Retina (tissue), 1 donor: ENCODE measurements at regions not wholly inside any gene's neighbourhood (a gene's known extent, or its start where the extent isn't known, plus 50 kb on each side); places are given as distances from the start of the nearest gene placed in this dataset.
"Not testable (repeated sequence)": the region's sequence is repeated elsewhere in the genome, so short reads cannot be mapped to it uniquely, and the experiment has no call there.

Experiments used
- DNase-seq: peaks from one replicate; pipeline ENCODE4 v3.0.0-alpha.2; 2016

DNA sequence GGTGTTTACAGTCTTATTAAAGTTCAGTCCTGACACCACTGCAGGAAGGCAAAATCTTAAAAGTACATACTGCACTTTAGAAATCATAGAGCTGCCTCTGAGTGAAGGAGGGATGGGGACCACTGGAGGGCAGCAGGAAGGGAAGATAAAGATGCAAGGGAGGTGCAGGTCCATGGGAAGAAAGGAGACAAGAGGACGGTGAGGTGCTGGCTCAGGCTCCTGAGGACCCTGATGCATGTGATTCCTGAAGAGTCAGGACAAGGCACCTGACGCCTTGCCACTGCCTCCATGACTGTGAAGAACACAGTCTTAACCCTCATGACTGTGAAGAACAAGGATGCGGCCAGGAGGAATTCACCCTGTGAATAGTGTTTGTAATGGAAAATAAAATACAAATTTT, 116.2 kb upstream of the NPAS2 start:
- no peak for DNase-seq

DNA sequence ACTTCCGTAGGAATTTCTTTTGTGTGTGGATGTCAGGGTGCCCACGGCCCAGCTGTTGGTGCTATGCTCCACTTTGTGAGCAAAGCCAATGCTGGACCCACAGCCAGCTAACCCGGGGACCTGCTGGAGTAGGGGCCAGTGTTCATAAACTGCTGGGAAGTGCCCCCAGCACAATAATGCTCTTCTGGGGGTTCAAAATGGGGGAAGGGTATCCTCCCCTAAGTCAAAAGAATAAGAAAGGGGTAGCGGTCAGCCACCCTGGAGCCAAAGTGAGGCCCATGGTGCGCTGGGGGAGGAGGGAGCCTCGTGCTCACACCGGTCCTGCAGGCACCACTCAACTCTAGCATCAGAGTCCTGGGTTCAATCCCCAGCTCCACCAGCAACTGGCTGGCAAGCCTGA, 115.8 kb upstream of the NPAS2 start:
- no peak for DNase-seq

- DNase-seq, result no peak
Observed at GRCh38 chr2:100704711-100705110, 115.2 kb upstream of the NPAS2 start.

- no peak for DNase-seq
Observed at GRCh38 chr2:100707016-100707947, 112.7 kb upstream of the NPAS2 start.

DNA sequence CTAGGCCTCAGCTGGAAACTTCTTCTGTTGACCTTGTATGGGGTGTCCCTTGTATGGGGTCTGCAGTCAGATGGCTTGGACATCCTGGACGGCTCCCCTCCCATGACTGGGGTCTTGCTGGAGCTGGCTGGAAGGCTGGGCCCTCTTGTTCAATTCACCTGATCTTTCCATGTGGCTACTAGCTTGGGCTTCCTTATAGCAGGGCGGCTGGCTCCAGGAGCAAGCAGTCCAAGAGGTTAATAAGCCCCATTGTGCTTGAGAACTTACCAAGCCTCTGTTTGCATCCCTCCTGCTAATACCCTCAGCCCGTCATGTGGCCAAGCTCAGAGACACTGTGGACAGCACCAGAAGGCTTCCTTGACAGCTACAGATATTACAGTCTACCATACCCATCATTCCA, 111.6 kb upstream of the NPAS2 start:
- no peak for DNase-seq

DNA sequence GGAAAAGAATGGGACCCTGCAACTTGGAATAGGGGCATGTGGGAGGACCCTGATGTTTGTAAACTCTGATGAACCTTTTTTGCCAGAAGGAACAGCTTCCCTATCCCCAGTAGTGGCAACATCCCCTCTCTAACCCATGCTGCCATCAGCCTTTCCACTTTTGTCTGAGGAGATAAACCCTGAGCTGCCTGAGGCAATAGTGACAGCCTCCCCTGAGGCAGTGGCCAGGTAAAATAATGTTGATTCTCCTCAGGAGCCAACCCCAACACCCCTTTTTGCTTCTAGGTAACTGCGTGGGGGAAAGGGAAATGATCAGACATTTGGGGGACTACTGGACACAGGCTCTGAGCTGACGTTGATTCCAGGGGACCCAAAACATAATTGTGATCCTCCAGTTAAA, 106.8 kb upstream of the NPAS2 start:
- no peak for DNase-seq

- not testable (repeated sequence) for DNase-seq
Observed at GRCh38 chr2:100714396-100715010, 105.4 kb upstream of the NPAS2 start.

- not testable (repeated sequence) for DNase-seq
Observed at GRCh38 chr2:100715861-100716260, 104.1 kb upstream of the NPAS2 start.

DNA sequence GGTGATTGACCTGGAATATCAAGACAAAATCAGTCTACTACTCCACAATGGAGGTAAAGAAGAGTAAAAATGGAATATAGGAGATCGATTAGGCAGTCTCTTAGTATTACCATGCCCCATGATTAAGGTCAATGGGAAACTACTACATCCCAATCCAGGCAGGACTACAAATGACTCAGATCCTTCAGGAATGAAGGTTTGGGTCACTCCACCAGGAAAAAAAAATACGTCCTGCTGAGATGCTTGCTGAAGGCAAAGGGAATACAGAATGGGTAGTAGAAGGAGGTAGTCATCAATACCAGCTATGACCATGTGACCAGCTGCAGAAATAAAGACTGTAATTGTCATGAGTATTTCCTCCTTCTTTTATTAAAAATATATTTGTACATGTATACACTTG, 103.4 kb upstream of the NPAS2 start:
- no peak for DNase-seq

DNA sequence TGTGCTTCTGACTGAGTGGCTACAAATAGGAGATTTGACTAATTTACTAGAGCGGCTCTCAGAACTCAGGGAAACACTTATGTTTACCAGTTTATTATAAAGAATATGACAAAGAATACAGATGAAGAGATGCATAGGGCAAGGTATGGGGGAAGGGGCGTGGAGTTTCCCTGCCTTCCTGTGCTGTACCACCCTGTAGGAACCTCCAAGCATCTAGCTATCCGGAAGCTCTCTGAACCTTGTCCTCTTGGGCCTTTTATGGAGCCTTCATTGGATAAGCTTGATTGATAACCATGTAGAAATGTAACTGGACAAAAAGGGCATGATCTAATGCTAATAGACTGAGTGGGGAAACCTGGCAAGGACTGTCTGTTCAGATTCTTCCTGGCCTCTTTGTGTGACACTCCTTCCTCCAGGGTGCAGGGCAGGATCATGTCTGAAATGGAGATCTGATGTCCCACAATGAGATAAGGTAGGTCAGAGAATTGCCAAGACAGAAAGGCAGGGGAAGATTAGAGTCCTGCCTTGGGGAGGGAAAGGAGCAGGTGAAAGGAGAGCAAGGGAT, 101.8 kb upstream of the NPAS2 start:
- no peak for DNase-seq

DNA sequence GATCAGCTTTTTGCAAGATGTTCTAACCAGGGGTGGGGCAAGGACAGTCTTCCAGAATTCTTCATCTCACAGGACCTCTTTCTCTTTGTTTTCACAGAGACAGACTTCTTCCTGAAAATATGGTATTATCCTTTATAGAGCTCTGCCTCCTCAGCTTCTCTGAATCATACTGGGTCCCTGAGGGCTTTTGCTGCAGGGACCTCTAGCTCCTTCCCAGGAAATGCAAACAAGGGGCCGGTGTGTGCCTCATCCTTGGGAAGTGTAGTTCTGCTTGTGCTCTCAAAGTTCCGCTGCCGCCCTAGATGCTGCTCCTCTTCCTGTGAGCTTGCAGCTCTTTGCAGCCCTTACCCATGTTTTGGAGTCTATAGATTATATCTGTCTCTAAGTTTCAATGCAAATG, 99.5 kb upstream of the NPAS2 start:
- DNase-seq, result no peak

- no peak for DNase-seq
Observed at GRCh38 chr2:100721693-100722092, 98.2 kb upstream of the NPAS2 start.

DNA sequence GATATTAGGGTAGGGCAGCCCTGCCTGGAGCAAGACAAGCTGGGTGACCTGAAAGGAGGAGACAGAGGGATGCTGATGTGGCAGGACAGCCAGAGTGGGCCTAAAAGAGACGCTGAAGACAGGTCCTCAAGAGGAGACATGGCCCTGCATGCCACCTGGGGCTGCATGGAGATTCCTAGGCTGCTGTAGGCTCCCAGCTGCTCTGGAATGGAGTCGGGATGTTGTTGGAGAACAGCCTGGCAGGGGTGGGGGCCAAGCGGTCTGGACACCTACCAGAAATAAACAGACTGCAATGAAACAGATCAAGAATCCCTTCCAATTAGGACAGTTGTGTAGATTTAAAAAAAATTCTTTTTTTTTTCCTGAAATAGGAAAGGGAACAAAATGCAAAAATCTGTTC, 97.8 kb upstream of the NPAS2 start:
- DNase-seq, result no peak

GRCh38 chr2:100726866-100727265, 93.1 kb upstream of the NPAS2 start:
- DNase-seq, result no peak

DNA sequence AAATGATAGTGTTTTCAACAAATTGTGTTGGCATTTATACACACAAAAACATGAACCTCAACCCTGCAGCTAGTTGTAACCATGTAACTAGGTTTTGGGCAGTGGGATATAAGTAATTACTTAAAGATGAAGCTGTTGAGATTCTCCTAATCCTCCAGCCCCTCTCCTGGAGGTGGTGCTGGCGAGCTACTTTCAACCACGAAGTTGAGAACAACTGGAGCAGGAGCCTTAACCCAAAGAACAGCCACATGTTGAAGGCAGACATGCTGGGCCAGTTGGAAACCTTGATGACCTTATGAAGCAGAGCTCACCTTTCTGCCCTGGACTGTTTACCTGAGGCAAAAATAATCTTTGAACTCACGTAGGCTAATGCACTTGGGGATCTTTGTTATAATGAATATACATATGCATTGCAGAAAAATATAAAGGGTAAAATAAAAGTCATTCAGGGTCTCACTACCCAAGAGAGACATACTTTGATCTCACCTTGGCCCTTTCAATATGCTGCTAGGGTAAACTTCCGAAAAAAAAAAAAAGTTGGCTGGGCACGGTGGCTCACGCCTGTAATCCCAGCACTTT, 89.6 kb upstream of the NPAS2 start:
- no peak for DNase-seq

- no peak for DNase-seq
Observed at GRCh38 chr2:100731535-100731981, 88.4 kb upstream of the NPAS2 start.

GRCh38 chr2:100733391-100734187, 86.3 kb upstream of the NPAS2 start:
- peak; percentile 56 for DNase-seq

DNA sequence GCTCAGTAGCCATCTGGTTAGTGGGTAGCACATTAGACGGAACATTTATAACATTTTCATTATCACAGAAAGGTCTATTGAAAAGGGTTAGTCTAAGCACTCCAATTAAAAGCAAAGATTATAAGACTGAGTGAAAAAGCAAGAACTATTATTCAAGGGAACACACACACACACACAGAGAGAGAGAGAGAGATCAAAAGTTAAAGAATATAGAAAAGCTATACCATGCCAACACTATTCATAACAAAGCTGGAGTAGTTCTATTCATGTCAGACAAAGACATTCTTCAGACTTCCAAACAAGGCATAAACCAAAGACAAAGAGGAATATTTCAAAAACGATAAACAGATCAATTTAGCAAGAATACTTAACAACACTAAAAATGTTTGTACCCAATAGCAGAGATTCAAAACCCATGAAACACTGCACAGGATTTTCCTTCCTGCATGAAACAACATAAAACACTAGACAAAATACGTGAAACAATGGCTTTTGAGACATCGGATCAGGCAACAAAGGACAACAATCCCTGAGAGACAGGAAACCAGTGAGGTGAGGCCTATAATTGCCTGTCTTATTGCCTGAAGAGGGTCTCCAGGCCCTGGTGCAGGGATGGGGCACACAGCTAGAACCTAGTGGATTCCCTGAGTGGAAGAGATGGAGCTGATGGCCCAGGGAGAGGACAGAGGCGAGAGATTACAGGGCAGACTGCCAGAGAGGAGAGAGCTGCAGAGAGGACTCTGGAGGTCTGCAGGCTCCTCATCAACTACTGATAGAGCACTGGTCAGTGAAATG, 83.6 kb upstream of the NPAS2 start:
- DNase-seq, result no peak

GRCh38 chr2:100739735-100740432, 80.1 kb upstream of the NPAS2 start:
- DNase-seq, result no peak

DNA sequence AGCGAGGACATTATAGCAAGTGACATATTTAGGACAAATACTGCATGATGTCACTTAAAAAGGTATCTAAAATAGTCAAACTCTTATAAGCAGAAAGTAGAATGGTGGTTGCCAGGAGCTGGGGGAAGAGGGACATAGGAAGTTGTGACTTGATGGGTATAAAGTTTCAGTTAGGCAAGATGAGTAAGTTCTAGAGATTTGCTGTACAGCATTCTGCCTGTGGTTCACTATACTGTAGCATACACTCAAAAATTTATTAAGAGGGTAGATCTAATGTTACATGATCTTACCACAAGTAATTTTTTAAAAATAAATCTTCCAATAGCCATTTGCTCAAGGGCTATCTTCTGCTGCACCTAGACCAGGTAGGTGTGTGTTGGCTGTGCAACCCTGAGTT, 78.1 kb upstream of the NPAS2 start:
- DNase-seq, result no peak
